ENCODE measurements at regions not wholly inside any gene's neighbourhood (a gene's known extent, or its start where the extent isn't known, plus 50 kb on each side); places are given as distances from the start of the nearest gene placed in this dataset.

GRCh38 chr20:50257860-50258259, 67.2 kb downstream of the CEBPB start:
- WGBS (ENCODE audit: insufficient coverage, low coverage, missing lambda C conversion rate) = 70% methylated on average over 8 of the region's 8 CpGs
- no peak for ATAC-seq
- H4K20me1 ChIP-seq (replicated peaks; ENCODE audit: control insufficient read depth, insufficient read depth, low read length) = no peaks in the 10 kb centered on the region
- H3K4me2 ChIP-seq (ENCODE audit: insufficient read depth, low read length) = no peak overlapping the region
- H3K9ac ChIP-seq (ENCODE audit: insufficient read depth in 1 of 2, low read depth in 2 of 2, low read length in 2 of 2) = no peak overlapping the region
- ChIA-PET POLR2A (interaction anchor here (0.7 kb wide), 1 partner anchor 16 kb away, joined by 3 read pairs; no protein-coding TSS in a partner anchor), CTCF (ENCODE audit: low intra/inter-chr PET ratio) (no interaction called here)
- no peaks in the 10 kb centered on the region for H3K9me3 ChIP-seq (replicated peaks; ENCODE audit: control insufficient read depth, insufficient read depth, low read depth, low read length)
- no peaks in the 10 kb centered on the region for H3K36me3 ChIP-seq (ENCODE audit: control insufficient read depth, insufficient read depth, low read length)
- in situ Hi-C loops (cut with MboI) = no loop called here
- intact Hi-C loops (cut with micrococcal nuclease) = no loop called here
- no peak for TF ChIP-seq ZNF41 (CRISPR knock-in tag; conservative IDR thresholded peaks at IDR 0.05)
- TF ChIP-seq, protein P1, sequence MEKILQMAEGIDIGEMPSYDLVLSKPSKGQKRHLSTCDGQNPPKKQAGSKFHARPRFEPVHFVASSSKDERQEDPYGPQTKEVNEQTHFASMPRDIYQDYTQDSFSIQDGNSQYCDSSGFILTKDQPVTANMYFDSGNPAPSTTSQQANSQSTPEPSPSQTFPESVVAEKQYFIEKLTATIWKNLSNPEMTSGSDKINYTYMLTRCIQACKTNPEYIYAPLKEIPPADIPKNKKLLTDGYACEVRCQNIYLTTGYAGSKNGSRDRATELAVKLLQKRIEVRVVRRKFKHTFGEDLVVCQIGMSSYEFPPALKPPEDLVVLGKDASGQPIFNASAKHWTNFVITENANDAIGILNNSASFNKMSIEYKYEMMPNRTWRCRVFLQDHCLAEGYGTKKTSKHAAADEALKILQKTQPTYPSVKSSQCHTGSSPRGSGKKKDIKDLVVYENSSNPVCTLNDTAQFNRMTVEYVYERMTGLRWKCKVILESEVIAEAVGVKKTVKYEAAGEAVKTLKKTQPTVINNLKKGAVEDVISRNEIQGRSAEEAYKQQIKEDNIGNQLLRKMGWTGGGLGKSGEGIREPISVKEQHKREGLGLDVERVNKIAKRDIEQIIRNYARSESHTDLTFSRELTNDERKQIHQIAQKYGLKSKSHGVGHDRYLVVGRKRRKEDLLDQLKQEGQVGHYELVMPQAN (IDR thresholded peaks at IDR 0.05; ENCODE audit: borderline replicate concordance) = no peak
- no peak for TF ChIP-seq RCOR1 (IDR thresholded peaks at IDR 0.05; ENCODE audit: borderline replicate concordance in 1 of 2, low read depth in 2 of 2, low read length in 2 of 2)
- BruUV-seq (replicated peaks) = no TSS peak
- no peak overlapping the region for H3K27ac ChIP-seq (ENCODE audit: extremely low read depth, low read depth, low read length)
- no peak overlapping the region for H2AFZ ChIP-seq (ENCODE audit: low read depth, low read length)
- no peak overlapping the region for H3K4me3 ChIP-seq
- no peaks in the 10 kb centered on the region for H3K27me3 ChIP-seq (ENCODE audit: control insufficient read depth in 2 of 2, insufficient read depth in 2 of 2, low read length in 2 of 2)
- H3K79me2 ChIP-seq (ENCODE audit: control insufficient read depth, insufficient read depth, low read length) = no peaks in the 10 kb centered on the region
- H3K4me1 ChIP-seq (replicated peaks in 1 of 2; ENCODE audit: control insufficient read depth in 2 of 2, insufficient read depth in 2 of 2, low read length in 2 of 2) = peaks cover 22 to 31% of the 10 kb centered on the region in 2 experiments
- no peak for DNase-seq (ENCODE audit: extremely low read depth in 1 of 4, low spot score in 3 of 4)
- no peaks in the 10 kb centered on the region for H3K9me1 ChIP-seq (ENCODE audit: control insufficient read depth, insufficient read depth, low read length)
- FAIRE-seq = no peak

Measured in K562 (cell line).